Ascending aorta (tissue), 2 donors: ENCODE measurements at regions not wholly inside any gene's neighbourhood (a gene's known extent, or its start where the extent isn't known, plus 50 kb on each side); places are given as distances from the start of the nearest gene placed in this dataset.
"Not testable (repeated sequence)": the region's sequence is repeated elsewhere in the genome, so short reads cannot be mapped to it uniquely, and the experiment has no call there.

ENCODE experiments used
- DNase-seq, 2 donors: peaks; one replicate each; pipeline ENCODE4 v3.0.0-alpha.2; 2019; ENCODE audit warnings: low spot score in 2 of 2
- H3K27ac ChIP-seq, 2 donors: fragments of 200-600 bp; sonication (generic); one replicate each; pipeline ENCODE4 v1.5.1; 2016 to 2017; ENCODE audit warnings: mild to moderate bottlenecking in 1 of 2
- H3K27me3 ChIP-seq: fragments of 200-600 bp; sonication (generic); one replicate; pipeline ENCODE4 v1.5.1; 2017
- H3K36me3 ChIP-seq, 2 donors: fragments of 200-600 bp; sonication (generic); one replicate each; pipeline ENCODE4 v1.5.1; 2016
- H3K4me1 ChIP-seq, 2 donors: fragments of 200-600 bp; sonication (generic); one replicate each; pipeline ENCODE4 v1.5.1; 2016 to 2017; ENCODE audit warnings: mild to moderate bottlenecking in 1 of 2
- H3K4me3 ChIP-seq, 2 donors: fragments of 200-600 bp; sonication (generic); one replicate each; pipeline ENCODE4 v1.5.1; 2016 to 2017; ENCODE audit warnings: mild to moderate bottlenecking in 1 of 2
- H3K9me3 ChIP-seq, 2 donors: fragments of 200-600 bp; sonication (generic); one replicate each; pipeline ENCODE4 v1.5.1; 2016
- CTCF ChIP-seq, 3 experiments: fragments of 200-600 bp in 2 of 3; fragments of 450-650 bp in 1 of 3; sonication (generic) in 2 of 3; IDR thresholded peaks; one replicate each; pipeline ENCODE4 v1.5.1; 2016 to 2019; ENCODE audit warnings: antibody characterized with exemption in 3 of 3, mild to moderate bottlenecking in 1 of 3, moderate library complexity in 1 of 3
- intact Hi-C: fragments of 100-400 bp; cut with DNase I; formaldehyde crosslinking; loops from one replicate; pipeline ENCODE4 v1.15.1; 2023

GRCh38 chr9:80492221-80492620, 920.5 kb downstream of the TLE4 start:
- no peaks in the 10 kb centered on the region for H3K36me3 ChIP-seq
- H3K27ac ChIP-seq: no peak overlapping the region
- H3K4me3 ChIP-seq: no peak overlapping the region
- no peak for TF ChIP-seq CTCF (IDR thresholded peaks at IDR 0.05)
- intact Hi-C loops: no loop called here
- H3K4me1 ChIP-seq: no peaks in the 10 kb centered on the region
- no peaks in the 10 kb centered on the region for H3K27me3 ChIP-seq
- DNase-seq: no peak
- H3K9me3 ChIP-seq: no peaks in the 10 kb centered on the region

- no peak for TF ChIP-seq CTCF (IDR thresholded peaks at IDR 0.05)
- DNase-seq: no peak
These were observed 919.4 kb downstream of the TLE4 start for GRCh38 chr9:80491086-80491696.

GRCh38 chr9:80489329-80489728, 917.6 kb downstream of the TLE4 start:
- TF ChIP-seq CTCF (IDR thresholded peaks at IDR 0.05): no peak
- DNase-seq: no peak
- no peaks in the 10 kb centered on the region for H3K27me3 ChIP-seq
- no peak overlapping the region for H3K27ac ChIP-seq
- intact Hi-C loops: no loop called here
- H3K9me3 ChIP-seq: no peaks in the 10 kb centered on the region
- H3K4me1 ChIP-seq: no peaks in the 10 kb centered on the region
- no peak overlapping the region for H3K4me3 ChIP-seq
- H3K36me3 ChIP-seq: no peaks in the 10 kb centered on the region

More at GRCh38 chr9:80491086-80491696, 919.4 kb downstream of the TLE4 start:
- Histone ChIP-seq H3K4me1 (no peaks in the 10 kb centered on the region), H3K4me3 (no peak overlapping the region), H3K36me3 (no peaks in the 10 kb centered on the region), H3K9me3 (no peaks in the 10 kb centered on the region), H3K27ac (no peak overlapping the region), H3K27me3 (no peaks in the 10 kb centered on the region)
- intact Hi-C loops: no loop called here

DNA sequence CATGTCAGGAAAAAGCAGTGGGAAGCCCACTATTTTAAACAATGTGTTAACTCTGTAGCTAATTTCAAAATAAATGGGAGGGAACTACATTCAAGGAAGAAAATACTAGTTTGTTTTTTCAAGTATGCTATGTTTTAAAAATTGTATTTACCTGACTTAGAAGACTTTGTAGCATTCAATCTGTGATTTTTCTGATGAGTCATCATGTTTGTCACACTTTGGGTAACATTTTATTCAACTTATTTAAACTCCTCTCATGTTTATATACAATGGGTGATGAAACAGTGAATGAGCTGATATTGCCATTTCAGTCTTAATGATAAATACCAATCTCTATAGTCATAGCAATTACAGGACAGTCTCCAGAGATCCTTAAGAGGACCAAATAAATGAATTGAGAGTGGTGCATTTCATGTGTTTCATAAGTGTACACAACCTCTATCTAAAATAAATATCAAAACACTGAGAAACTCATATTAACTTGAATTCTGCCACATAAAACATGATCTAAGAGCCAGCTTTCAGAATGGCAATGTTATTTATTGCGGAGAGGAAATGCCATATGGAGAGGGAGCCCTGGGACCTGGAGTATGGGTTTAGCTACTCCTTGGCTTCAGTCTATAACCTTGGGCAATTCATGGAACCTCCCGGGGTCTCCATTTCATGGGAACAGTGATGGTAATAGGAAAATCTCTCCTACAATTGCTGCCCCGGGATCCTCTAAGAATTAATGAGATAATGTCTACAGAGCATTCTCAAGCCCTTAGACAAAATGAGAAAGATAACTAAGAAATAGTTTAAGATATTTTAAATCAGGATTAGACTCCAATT, 913.9 kb downstream of the TLE4 start:
- H3K27ac ChIP-seq: no peak overlapping the region
- intact Hi-C loops: no loop called here
- no peak for DNase-seq
- H3K36me3 ChIP-seq: no peaks in the 10 kb centered on the region
- no peak for TF ChIP-seq CTCF (IDR thresholded peaks at IDR 0.05)
- H3K27me3 ChIP-seq: no peaks in the 10 kb centered on the region
- no peak overlapping the region for H3K4me3 ChIP-seq
- H3K4me1 ChIP-seq: no peaks in the 10 kb centered on the region
- H3K9me3 ChIP-seq: peaks cover 0 to 7% of the 10 kb centered on the region in 2 donors

- intact Hi-C loops, DNase-seq, H3K27me3 ChIP-seq, H3K4me3 ChIP-seq, H3K36me3 ChIP-seq, H3K27ac ChIP-seq, H3K4me1 ChIP-seq, H3K9me3 ChIP-seq: not testable (repeated sequence)
These were observed 910.5 kb downstream of the TLE4 start for GRCh38 chr9:80482251-80482650.

- no peaks in the 10 kb centered on the region for H3K27me3 ChIP-seq
- no peaks in the 10 kb centered on the region for H3K36me3 ChIP-seq
- H3K9me3 ChIP-seq: no peaks in the 10 kb centered on the region
- no peak for DNase-seq
- intact Hi-C loops: no loop called here
- TF ChIP-seq CTCF (IDR thresholded peaks at IDR 0.05): no peak
- no peak overlapping the region for H3K4me3 ChIP-seq
- H3K4me1 ChIP-seq: no peaks in the 10 kb centered on the region
- no peak overlapping the region for H3K27ac ChIP-seq
These were observed 895.9 kb downstream of the TLE4 start for GRCh38 chr9:80467632-80468031.
